ENCODE measurements at regions not wholly inside any gene's neighbourhood (a gene's known extent, or its start where the extent isn't known, plus 50 kb on each side); places are given as distances from the start of the nearest gene placed in this dataset.

- ChIA-PET POLR2A (ENCODE audit: unreplicated experiment) (no interaction called here), CTCF (no interaction called here)
- H3K9me3 ChIP-seq (ENCODE audit: low read length), result no peaks in the 10 kb centered on the region
- no peaks in the 10 kb centered on the region for H3F3A ChIP-seq (ENCODE audit: low read length, unreplicated experiment)
- BruUV-seq (replicated peaks), result no TSS peak
- H3K27ac ChIP-seq (ENCODE audit: low read length), result no peak overlapping the region
- ATAC-seq (no peak), DNase-seq (no peak)
- H3K4me1 ChIP-seq (ENCODE audit: insufficient read depth, low read length), result peaks cover 4% of the 10 kb centered on the region; the same call in 1 of the 2 replicates
- no peaks in the 10 kb centered on the region for H3K36me3 ChIP-seq (ENCODE audit: low read depth, low read length)
- TF ChIP-seq, protein P1, sequence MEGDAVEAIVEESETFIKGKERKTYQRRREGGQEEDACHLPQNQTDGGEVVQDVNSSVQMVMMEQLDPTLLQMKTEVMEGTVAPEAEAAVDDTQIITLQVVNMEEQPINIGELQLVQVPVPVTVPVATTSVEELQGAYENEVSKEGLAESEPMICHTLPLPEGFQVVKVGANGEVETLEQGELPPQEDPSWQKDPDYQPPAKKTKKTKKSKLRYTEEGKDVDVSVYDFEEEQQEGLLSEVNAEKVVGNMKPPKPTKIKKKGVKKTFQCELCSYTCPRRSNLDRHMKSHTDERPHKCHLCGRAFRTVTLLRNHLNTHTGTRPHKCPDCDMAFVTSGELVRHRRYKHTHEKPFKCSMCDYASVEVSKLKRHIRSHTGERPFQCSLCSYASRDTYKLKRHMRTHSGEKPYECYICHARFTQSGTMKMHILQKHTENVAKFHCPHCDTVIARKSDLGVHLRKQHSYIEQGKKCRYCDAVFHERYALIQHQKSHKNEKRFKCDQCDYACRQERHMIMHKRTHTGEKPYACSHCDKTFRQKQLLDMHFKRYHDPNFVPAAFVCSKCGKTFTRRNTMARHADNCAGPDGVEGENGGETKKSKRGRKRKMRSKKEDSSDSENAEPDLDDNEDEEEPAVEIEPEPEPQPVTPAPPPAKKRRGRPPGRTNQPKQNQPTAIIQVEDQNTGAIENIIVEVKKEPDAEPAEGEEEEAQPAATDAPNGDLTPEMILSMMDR (conservative IDR thresholded peaks at IDR 0.05; ENCODE audit: low read depth, low read length), result no peak
- TF ChIP-seq EZH2 (IDR thresholded peaks at IDR 0.05; ENCODE audit: low read length, unreplicated experiment) (no peak), EZH2phosphoT487 (IDR thresholded peaks at IDR 0.05; ENCODE audit: borderline replicate concordance, low read length) (no peak)
- no peak overlapping the region for H3K9ac ChIP-seq (ENCODE audit: low read length)
- no peaks in the 10 kb centered on the region for H4K20me1 ChIP-seq (ENCODE audit: low read length)
- no peak overlapping the region for H3K4me2 ChIP-seq (ENCODE audit: low read length)
- H3K4me3 ChIP-seq (ENCODE audit: low read length), result no peak overlapping the region
- no peaks in the 10 kb centered on the region for H3K9me2 ChIP-seq (replicated peaks; ENCODE audit: low read length)
- H3K79me2 ChIP-seq (ENCODE audit: low read length), result peaks cover 6% of the 10 kb centered on the region; the same call in 1 of the 2 replicates
- intact Hi-C loops (cut with micrococcal nuclease), result no loop called here
- no peak overlapping the region for H2AFZ ChIP-seq (ENCODE audit: low read length)
- no peaks in the 10 kb centered on the region for H3K27me3 ChIP-seq (ENCODE audit: low read length)
Measured at GRCh38 chr4:184540307-184540706, 66.0 kb upstream of the IRF2 start.

- Histone ChIP-seq H3K9me2 (replicated peaks; ENCODE audit: low read length) (no peaks in the 10 kb centered on the region), H3K4me1 (ENCODE audit: insufficient read depth, low read length) (peaks cover 4% of the 10 kb centered on the region; the same call in 1 of the 2 replicates), H3K27ac (ENCODE audit: low read length) (peak overlapping the region; percentile 84), H2AFZ (ENCODE audit: low read length) (peak overlapping the region; percentile 98), H3K36me3 (ENCODE audit: low read depth, low read length) (no peaks in the 10 kb centered on the region), H3K9ac (ENCODE audit: low read length) (peak overlapping the region; percentile 88), H3F3A (ENCODE audit: low read length, unreplicated experiment) (no peaks in the 10 kb centered on the region), H3K9me3 (ENCODE audit: low read length) (no peaks in the 10 kb centered on the region), H3K27me3 (ENCODE audit: low read length) (no peaks in the 10 kb centered on the region), H3K4me3 (ENCODE audit: low read length) (peak overlapping the region; percentile 85), H3K4me2 (ENCODE audit: low read length) (peak overlapping the region; percentile 94), H4K20me1 (ENCODE audit: low read length) (no peaks in the 10 kb centered on the region), H3K79me2 (ENCODE audit: low read length) (peaks cover 6% of the 10 kb centered on the region; the same call in 1 of the 2 replicates)
- intact Hi-C loops (cut with micrococcal nuclease), result loop anchor here (1.0 kb wide), 1 partner anchor 274 kb away; no protein-coding TSS in a partner anchor
- POLR2A ChIA-PET (ENCODE audit: unreplicated experiment), result interaction anchor here (0.6 to 1.0 kb wide), 3 partner anchors 88 to 550 kb away, joined by 3 to 5 read pairs (median 4); no protein-coding TSS in a partner anchor
- CTCF ChIA-PET, result interaction anchor here (1.2 to 1.5 kb wide), 2 partner anchors 64 to 274 kb away, joined by 5 to 10 read pairs; partner anchors contain the start of gene IRF2
- TF ChIP-seq EZH2phosphoT487 (IDR thresholded peaks at IDR 0.05; ENCODE audit: borderline replicate concordance, low read length) (no peak), EZH2 (IDR thresholded peaks at IDR 0.05; ENCODE audit: low read length, unreplicated experiment) (no peak)
- TF ChIP-seq, protein P1 (conservative IDR thresholded peaks at IDR 0.05; ENCODE audit: low read depth, low read length), result peak; percentile 68
- DNase-seq (peak; percentile 80), ATAC-seq (peak; percentile 79)
- BruUV-seq (replicated peaks), result TSS peak; percentile 58
Measured at GRCh38 chr4:184538023-184538599, 63.8 kb upstream of the IRF2 start.
